ENCODE measurements at regions not wholly inside any gene's neighbourhood (a gene's known extent, or its start where the extent isn't known, plus 50 kb on each side); places are given as distances from the start of the nearest gene placed in this dataset.

GRCh38 chr9:92187989-92188714 lies 72.9 kb upstream of the SPTLC1 start:
- no peaks in the 10 kb centered on the region for H3K4me1 ChIP-seq
- TF ChIP-seq HOXB13 (CRISPR knock-in tag; IDR thresholded peaks at IDR 0.05; ENCODE audit: low read depth), result no peak
- no peak for TF ChIP-seq NFE2L2 (conservative IDR thresholded peaks at IDR 0.05; ENCODE audit: low read length)
- no peak for TF ChIP-seq GATA3 (IDR thresholded peaks at IDR 0.05; ENCODE audit: borderline replicate concordance)
- no peak for TF ChIP-seq ATOH8 (CRISPR knock-in tag; IDR thresholded peaks at IDR 0.05; ENCODE audit: low read depth)
- no peak for TF ChIP-seq ELK1 (IDR thresholded peaks at IDR 0.05; ENCODE audit: low read depth, low read length)
- TF ChIP-seq HMGXB4 (CRISPR knock-in tag; IDR thresholded peaks at IDR 0.05; ENCODE audit: borderline replicate concordance), result no peak
- TF ChIP-seq KDM5A (IDR thresholded peaks at IDR 0.05), result no peak
- TF ChIP-seq EHF (CRISPR knock-in tag; IDR thresholded peaks at IDR 0.05), result no peak
- TF ChIP-seq, protein P1, sequence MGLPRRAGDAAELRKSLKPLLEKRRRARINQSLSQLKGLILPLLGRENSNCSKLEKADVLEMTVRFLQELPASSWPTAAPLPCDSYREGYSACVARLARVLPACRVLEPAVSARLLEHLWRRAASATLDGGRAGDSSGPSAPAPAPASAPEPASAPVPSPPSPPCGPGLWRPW (IDR thresholded peaks at IDR 0.05), result no peak
- TF ChIP-seq BCL3 (IDR thresholded peaks at IDR 0.05), result no peak
- TF ChIP-seq, protein P2, sequence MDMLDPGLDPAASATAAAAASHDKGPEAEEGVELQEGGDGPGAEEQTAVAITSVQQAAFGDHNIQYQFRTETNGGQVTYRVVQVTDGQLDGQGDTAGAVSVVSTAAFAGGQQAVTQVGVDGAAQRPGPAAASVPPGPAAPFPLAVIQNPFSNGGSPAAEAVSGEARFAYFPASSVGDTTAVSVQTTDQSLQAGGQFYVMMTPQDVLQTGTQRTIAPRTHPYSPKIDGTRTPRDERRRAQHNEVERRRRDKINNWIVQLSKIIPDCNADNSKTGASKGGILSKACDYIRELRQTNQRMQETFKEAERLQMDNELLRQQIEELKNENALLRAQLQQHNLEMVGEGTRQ (IDR thresholded peaks at IDR 0.05), result no peak
- no peak for TF ChIP-seq ESRRA (IDR thresholded peaks at IDR 0.05; ENCODE audit: borderline replicate concordance, low read length)
- TF ChIP-seq, protein P3, sequence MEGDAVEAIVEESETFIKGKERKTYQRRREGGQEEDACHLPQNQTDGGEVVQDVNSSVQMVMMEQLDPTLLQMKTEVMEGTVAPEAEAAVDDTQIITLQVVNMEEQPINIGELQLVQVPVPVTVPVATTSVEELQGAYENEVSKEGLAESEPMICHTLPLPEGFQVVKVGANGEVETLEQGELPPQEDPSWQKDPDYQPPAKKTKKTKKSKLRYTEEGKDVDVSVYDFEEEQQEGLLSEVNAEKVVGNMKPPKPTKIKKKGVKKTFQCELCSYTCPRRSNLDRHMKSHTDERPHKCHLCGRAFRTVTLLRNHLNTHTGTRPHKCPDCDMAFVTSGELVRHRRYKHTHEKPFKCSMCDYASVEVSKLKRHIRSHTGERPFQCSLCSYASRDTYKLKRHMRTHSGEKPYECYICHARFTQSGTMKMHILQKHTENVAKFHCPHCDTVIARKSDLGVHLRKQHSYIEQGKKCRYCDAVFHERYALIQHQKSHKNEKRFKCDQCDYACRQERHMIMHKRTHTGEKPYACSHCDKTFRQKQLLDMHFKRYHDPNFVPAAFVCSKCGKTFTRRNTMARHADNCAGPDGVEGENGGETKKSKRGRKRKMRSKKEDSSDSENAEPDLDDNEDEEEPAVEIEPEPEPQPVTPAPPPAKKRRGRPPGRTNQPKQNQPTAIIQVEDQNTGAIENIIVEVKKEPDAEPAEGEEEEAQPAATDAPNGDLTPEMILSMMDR (IDR thresholded peaks at IDR 0.05), result no peak
- H3K27ac ChIP-seq, result no peak overlapping the region
- H3K4me2 ChIP-seq, result no peak overlapping the region
- CTCF ChIA-PET, result interaction anchor here (1.3 to 1.8 kb wide), 3 partner anchors 14 to 50 kb away, joined by 3 to 5 read pairs (median 5); no protein-coding TSS in a partner anchor
- H3K9me3 ChIP-seq, result no peaks in the 10 kb centered on the region
- DNase-seq (ENCODE audit: low read depth in 1 of 2, low spot score in 1 of 2) (no peak), FAIRE-seq (no peak), ATAC-seq (peak; percentile 65 to 66; a peak in 4 of 6 replicates)
- H3K4me3 ChIP-seq, result no peak overlapping the region
- POLR2A ChIA-PET, result no interaction called here
- 36% methylated on average over 8 of the region's 10 CpGs for WGBS (ENCODE audit: missing lambda C conversion rate)

GRCh38 chr9:92187390-92187789 lies 72.2 kb upstream of the SPTLC1 start:
- CTCF ChIA-PET, result interaction anchor here (0.5 to 1.8 kb wide), 7 partner anchors 13 to 179 kb away, joined by 3 to 5 read pairs (median 4); no protein-coding TSS in a partner anchor
- ATAC-seq (0 out of 6 replicates have a peak, but pooled peaks of 1 of the 2 experiments have one; percentile 5), FAIRE-seq (no peak), DNase-seq (ENCODE audit: low read depth in 1 of 2, low spot score in 1 of 2) (no peak)
- Histone ChIP-seq H3K4me2 (no peak overlapping the region), H3K4me1 (no peaks in the 10 kb centered on the region), H3K4me3 (no peak overlapping the region), H3K27ac (no peak overlapping the region), H3K9me3 (no peaks in the 10 kb centered on the region)
- WGBS (ENCODE audit: missing lambda C conversion rate), result 17% methylated on average over 3 of the region's 3 CpGs
- POLR2A ChIA-PET, result no interaction called here
- TF ChIP-seq HDAC2 (IDR thresholded peaks at IDR 0.05) (no peak), HOXB5 (CRISPR knock-in tag; IDR thresholded peaks at IDR 0.05) (no peak), TFCP2L1 (CRISPR knock-in tag; IDR thresholded peaks at IDR 0.05) (no peak)
